Upper lobe of left lung (tissue), 4 donors: ENCODE measurements at regions not wholly inside any gene's neighbourhood (a gene's known extent, or its start where the extent isn't known, plus 50 kb on each side); places are given as distances from the start of the nearest gene placed in this dataset.

Source experiments
- POLR2AphosphoS5 ChIP-seq, 2 donors: sonication (generic); formaldehyde crosslinking; IDR thresholded peaks; one replicate each; pipeline ENCODE4 v1.5.1; 2017; ENCODE audit warnings: antibody characterized with exemption in 2 of 2
- TF ChIP-seq, protein P1 (sequence below), 6 experiments: fragments of 450-650 bp in 4 of 6; fragments of 200-600 bp in 2 of 6; sonication (generic) in 2 of 6; IDR thresholded peaks; one replicate each; pipeline ENCODE4 v1.5.1; 2016 to 2019; ENCODE audit warnings: antibody characterized with exemption in 6 of 6

DNA sequence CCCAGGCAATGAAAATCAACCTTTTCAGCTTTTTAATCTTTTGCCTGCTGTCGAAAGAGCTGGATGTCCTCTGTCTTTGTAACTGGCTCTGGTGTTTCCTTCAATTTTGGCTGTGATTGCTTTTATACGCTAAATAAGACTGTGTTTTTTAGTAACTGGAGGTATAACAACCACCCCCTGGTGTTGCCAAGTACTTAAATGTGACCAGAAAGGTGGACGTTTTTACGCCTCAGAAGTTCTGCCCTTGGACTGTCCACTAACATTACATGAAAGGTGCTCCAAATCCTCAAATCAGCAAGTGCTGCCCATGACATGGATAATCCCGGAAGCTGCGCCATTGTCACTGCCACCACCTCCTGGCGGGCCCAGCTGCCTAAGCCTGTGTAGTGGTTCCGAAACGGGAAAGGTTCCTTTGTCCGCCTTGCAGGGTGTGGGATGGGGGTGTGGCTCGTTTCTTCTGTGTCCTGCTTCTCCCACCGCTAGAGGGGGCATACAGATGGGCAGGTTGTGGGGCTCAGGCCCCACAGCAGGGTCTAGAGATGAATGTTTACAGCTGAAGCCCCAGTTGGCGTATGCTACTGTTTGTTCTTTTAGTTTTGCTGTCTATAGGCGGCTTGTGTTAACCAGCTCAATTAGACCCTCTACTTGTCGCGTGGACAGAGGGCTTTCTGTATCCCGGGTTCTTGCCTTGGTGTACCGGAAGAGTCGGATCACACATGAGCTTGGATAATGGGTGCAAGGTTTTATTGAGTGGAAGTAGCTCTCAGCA lies 82.2 kb upstream of the SEPTIN5 start:
- no peak for TF ChIP-seq POLR2AphosphoS5 (IDR thresholded peaks at IDR 0.05)
- TF ChIP-seq, protein P1, sequence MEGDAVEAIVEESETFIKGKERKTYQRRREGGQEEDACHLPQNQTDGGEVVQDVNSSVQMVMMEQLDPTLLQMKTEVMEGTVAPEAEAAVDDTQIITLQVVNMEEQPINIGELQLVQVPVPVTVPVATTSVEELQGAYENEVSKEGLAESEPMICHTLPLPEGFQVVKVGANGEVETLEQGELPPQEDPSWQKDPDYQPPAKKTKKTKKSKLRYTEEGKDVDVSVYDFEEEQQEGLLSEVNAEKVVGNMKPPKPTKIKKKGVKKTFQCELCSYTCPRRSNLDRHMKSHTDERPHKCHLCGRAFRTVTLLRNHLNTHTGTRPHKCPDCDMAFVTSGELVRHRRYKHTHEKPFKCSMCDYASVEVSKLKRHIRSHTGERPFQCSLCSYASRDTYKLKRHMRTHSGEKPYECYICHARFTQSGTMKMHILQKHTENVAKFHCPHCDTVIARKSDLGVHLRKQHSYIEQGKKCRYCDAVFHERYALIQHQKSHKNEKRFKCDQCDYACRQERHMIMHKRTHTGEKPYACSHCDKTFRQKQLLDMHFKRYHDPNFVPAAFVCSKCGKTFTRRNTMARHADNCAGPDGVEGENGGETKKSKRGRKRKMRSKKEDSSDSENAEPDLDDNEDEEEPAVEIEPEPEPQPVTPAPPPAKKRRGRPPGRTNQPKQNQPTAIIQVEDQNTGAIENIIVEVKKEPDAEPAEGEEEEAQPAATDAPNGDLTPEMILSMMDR (IDR thresholded peaks at IDR 0.05), result peak in 2 of 6 experiments; percentile 19 to 28
